NOMO-1 treated with DMSO at 0.1 percent for 48 hours (cell line): ENCODE measurements at regions not wholly inside any gene's neighbourhood (a gene's known extent, or its start where the extent isn't known, plus 50 kb on each side); places are given as distances from the start of the nearest gene placed in this dataset.
A peak's percentile ranks its signal among the peaks of the same experiment; 100 is the strongest.

Experiments
- DNase-seq: peaks from one replicate; lab custom pipeline; 2025; ENCODE audit not compliant: unreplicated experiment; lab: John Stamatoyannopoulos, UW

DNA sequence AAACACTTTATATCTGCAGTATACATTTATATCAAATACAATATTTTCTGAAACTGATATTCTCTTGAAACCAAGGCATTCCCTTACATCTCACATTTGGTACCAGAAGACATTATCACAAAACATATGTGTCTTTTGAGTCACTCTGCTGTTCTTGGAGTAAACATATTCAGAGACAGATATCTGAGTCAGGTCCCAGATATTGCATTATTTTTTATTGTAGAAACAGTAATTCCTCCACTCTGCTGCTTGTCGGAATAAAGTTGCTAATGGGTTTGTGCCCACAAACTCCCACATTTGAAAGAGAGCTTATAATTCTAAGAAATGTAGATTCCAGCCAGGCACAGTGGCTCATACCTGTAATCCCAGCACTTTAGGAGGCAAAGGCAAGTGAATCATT lies 261.1 kb upstream of the DAPK1 start:
- DNase-seq, result no peak

DNA sequence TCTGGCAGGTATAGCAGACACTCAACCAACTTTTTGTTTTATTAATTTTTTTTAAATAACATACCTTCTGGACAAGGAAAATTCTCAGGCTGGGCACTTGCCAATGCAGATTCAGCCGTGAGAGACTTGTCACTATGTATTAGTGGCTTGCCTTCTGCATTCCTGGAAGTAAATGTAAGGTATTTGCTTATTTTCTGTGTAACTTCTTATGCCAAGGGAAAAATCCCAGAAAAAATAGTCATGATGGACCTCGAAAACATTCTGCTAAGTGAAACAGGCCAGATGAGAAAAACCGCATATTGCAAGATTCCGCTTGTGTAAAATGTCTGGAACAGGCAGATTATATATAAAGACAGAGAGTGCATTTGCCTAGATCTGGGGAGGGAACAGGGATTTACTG lies 260.3 kb upstream of the DAPK1 start:
- DNase-seq, result no peak

DNA sequence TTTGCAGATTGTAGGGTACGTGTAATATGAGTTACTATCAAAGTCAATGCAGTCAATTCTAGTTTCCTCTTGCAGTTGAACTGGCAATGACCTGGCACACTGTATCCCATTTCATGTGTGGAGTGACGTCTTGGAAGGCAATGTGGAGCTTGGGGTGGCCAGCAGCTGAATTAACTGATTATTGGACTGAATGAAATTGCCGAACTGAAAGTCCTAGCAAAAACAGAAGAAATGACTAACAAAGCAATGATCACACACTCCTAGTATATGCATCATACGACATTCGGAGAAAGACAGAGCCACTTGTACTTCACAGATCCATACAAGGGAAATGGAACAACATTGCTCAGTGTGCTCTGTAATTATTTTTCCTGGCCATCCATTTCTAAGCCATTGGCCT lies 259.1 kb upstream of the DAPK1 start:
- no peak for DNase-seq

DNA sequence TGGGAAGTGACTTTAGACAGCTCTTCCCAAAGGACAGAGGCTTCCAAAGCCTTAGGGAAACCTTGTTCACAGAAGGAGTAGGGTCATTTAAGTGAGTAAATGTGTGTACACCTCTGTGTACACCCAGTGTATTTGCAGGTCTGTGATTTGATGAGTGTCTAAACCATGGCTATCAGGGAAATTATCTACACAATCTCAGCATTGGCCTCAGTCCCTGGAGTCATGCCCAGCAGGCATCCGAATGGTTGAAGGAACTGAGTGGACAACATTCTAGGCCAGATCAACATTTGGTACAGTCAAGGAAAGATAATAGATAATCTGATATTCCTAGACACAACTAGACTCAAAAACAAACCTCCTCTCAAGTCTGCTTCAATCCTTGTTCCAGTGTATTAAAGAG lies 258.4 kb upstream of the DAPK1 start:
- no peak for DNase-seq

DNA sequence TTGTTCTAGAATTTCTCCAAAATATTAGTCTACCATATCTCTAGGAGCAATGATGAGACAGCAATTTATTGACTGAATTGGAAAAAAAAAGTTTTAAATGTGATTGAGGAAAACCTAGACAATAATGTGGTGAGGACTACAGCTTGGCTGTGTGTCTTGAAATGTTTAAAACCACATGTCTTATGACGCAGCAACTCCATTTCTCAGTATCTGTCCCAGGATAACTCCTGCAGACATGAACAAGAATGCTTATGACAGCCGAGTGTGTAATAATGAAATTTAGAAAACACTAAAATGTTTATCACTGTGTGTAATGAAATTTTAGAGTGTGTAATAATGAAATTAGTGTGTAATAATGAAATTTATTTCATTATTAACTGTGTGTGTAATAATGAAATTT lies 254.1 kb upstream of the DAPK1 start:
- DNase-seq, result no peak

DNA sequence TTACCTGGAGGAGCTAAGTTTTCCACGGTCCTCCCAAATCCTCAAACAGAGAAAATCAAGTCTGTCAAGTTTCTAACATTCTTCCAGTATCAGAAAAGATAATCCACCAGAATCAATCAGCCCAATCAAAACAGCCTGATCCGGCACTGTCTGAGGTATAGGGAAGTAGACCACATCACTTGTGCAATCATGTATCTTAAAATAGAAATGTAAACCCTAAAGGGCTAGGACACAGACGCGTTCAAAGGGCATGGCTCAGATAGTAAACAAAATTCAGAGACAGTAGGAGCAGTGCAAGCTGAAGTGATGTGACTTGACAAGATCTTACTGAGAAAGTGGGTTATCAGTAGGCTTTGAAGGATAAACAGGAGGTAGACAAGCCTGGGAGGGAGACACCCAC lies 252.4 kb upstream of the DAPK1 start:
- DNase-seq, result peak; percentile 39

DNA sequence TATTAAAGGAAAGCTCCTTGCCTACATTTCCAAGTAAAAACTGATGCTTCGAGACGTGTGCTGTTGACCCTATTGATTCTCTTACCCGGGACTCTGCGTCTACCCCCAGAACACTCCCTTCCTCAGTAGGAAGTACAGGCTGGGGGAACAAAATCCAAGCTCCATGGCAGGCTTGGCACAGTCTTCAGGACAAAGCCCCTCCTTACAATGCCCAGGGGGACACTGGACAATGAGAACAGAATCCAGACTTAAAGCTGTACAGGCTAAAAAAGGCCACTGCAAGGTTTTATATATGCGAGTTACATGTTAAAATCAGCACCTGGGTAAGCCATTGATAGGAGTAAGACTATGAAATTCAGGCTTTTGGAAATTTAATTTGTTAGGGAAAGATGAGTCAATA lies 250.6 kb upstream of the DAPK1 start:
- no peak for DNase-seq

DNA sequence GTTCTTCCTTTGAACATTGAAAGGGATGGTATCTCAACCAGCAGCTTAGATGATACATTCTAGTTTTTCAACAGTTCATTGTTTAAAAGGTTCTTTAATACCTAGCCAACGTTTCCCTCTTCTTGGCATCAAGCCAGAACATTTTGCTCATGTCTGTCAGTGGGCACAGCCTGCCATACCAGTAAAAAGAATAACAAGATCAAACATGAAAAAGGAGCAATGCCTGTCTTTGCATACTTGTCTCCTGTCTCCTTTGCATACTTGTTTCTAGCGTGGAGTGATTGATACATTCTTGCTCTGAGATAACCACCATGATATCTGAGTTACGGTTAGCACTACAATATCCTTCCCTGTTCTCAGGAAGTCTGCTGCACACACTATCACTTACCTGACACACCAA lies 248.6 kb upstream of the DAPK1 start:
- DNase-seq, result no peak

DNA sequence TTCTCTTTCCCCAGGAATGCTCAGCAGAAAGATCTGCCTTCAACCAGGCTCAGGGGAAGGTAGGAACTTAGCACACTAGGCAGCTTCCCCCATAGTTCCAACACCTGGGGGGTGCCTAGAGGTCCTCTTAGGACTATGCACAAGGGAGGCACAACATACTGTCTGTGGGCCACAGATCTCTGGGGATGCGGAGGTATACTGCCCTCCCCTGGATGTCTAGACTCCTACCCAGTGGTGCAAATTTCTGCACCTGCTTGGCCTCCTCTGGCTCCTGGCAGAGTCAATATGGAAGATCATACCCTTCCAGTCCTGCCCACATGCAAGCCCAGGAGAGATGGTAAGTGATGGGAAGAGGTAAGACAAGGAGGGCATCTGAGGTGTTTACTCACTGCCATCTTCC lies 247.5 kb upstream of the DAPK1 start:
- no peak for DNase-seq

DNA sequence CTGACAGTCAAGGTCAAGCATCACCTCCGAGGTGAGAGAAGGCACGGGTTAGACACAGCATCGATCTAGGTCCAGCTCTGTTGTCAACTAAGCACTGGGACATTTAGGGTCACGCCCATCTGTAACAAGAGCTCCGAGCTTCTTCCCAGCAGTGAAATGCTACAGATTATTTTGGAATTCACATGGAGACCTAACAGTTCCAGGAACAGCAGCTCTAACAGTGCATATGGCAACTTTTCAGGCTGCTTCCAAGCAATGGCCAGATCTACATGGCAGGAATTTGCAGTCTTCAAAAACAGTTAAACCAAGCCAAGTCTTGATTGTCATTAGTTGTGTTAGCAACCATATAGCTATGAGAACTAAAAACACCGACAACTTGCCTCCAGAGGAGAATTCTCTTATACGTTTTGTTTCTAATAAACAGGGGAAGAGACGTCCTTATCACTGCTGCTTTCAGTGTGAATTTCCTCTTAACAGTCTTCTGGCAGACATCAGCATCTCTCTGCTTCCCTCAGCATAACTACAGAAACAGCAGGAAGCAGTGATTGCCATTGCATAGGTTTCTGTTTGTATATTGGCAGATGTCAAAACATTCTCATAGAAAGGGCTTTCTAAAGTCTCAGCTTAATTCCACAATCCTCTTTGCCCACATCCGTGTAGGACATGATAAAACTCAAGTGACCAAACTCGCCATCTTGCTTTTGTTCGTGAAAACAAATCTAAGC lies 242.1 kb upstream of the DAPK1 start:
- no peak for DNase-seq

DNA sequence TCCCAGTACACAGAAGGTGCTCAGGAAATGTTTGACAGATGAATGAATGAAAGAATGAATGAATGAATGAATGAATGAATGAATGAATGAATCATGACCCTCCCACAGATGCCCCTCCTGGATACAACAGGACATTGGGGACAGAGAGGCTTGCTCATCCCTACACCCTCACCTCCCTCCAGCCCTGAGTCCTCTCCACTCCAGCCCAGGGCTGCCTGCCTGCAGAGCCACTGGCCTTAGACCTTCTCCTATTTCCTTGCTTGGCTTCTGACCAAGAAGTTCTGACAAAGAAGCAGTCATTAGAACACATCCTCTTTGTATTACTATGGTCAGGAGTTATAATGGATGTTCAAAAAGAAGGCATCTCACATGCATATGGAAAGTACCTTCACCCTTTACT lies 240.7 kb upstream of the DAPK1 start:
- no peak for DNase-seq

DNA sequence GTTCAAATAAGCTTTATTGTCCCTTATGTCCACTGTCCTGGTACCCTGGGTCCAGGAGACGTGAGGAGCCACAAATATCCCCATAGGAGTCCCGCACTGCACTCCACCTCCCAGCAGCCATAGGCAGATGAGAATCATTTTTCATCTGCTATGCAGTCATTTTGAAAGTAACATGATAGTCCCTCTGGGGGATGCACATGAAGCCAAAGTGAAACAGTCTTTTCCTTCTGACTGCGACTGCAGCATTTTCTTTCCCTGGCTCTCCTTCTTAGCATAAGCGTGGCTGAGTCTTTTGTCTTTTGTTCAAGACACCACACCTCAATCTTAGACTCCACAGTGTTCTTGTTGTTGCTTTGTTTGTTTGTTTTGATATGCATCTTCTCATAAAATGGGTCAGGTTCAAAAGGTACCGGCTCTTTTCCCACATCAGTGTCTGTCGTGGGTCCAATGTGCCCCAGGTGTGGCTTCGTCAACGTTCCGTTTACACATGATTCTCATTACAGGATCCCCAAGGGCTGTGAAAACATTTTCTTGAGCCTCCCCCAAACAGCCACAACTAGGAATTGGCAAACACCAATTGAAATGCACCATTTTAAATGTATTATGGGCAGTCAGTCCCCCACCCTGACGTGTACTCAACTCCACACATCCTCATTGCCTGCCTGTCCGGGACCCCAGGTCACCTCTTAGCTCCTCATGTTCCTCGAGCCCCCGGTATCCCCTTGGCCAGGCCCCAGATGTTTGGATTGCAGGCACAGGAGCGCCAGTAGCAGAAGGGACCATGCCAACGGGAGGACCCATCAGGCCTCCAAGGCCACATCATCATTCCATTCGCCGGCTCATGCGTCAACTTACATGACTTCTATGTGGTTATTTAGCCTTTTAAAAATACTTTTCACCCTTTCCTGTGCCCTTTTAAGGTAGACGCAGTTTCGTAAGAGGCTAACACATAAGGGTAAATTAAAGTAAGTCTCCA lies 237.8 kb upstream of the DAPK1 start:
- DNase-seq, result no peak

DNA sequence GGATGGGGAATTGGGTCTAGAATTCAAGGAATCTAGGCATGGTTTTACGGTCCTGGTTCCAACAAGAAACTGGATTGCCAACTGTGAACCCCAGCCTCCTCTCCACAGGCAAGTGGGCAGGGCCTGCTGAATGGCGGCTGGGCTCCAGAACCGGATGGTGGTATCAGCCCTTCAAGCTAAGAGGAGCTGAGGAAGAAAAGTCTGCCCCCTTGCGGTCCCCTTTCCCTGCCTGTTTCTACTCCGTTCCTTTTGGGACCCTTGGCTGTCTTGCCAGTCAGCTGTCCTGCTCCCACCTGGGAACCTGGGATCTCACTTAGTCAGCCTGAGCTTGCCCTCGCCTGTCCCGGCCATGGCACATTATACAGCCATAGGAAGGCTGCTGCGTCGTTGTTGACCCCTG lies 234.4 kb upstream of the DAPK1 start:
- no peak for DNase-seq

DNA sequence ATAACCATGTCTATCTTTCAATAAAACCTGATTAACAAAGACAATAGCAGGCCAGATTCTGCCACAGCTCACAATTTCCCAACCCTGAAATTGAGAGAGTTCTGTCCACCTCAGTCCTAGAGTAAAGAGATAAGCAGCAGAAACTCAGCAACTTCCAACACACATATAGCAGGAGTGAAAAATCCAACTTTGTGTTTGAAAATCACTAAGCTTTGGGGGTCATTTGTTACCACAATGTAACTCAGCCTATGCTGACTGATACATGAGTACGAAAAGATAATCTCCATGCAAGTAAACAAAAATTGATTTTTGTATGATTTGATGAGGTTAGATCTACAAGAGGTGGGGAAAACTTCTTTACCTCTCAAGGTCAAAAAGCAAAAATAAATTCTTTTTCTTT lies 231.0 kb upstream of the DAPK1 start:
- no peak for DNase-seq

DNA sequence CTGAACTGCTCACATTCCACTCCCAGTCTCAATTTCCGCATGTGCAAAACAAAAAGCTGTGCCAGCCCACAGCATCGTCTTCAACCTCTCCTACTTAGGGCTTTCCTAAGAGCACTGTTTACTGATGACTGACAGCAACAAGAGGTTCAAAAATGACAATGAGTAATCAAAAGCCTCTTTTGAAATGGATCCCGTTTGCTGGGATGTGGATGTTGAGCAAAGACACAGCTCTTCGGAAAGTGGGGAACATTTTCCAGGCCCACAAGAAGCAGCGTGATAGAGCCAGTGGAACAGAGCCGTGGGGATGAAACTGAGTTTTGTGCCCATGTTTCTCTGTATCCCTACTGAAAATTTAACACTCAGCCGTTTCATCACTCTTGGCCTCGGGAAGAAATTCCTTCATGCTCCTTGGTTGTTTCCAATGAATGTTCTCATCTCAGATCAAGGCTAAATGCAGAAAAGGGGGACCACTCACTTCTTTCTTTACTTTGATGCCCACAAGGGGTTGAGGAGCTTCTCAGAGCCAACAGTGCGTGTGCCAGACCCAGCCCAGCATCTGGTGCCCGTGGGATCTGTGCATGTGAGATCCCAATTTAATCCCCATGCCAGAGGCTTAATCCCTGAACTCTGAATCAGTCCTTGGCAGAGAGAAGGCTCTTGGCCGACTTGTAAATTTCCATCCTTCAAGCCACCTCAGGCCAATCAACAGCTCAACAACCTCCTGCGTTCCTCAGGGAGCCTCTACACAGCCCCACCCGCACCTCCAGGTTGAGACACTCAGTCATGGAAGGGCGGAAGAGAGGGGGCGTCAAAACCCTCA lies 230.2 kb upstream of the DAPK1 start:
- no peak for DNase-seq

DNA sequence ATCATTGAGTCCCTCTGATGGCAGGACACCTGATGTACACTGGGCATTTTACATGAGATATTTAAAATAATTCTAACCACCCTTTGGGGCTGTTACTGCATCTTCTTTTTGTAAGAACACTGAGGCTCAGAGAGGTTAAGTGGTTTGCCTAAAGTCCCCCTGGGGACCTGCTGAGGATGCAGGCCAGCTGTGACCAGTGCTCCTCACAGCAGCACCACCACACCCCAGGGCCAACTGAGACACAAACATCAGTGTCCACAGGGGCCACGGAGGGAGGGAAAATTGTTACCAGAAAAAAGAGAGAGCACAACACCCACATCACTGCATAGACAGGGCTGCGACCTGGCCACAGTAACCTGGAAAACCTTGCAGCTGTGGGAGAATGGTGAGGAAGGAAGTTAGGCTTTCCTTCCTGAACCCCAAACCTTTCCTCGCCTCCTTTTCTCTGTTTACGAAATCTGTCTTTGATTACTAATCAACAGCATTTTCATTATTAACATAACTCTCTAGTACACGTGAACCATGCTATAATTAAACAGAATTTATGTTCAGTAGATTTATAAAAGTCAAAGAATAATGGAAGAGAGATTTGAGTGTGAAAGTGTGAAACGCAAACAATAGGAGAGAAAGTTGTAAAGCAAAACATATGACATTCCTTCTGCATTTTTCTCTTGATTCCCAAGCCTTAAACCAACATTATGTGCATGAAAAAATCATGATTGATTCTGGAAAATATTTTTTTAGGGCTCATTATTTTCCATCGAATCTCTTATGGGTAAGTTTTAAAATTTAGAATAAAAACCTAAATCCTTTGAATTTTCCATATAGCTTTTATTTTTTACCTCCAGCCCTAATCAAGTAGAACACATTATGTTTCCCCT lies 228.1 kb upstream of the DAPK1 start:
- no peak for DNase-seq

DNA sequence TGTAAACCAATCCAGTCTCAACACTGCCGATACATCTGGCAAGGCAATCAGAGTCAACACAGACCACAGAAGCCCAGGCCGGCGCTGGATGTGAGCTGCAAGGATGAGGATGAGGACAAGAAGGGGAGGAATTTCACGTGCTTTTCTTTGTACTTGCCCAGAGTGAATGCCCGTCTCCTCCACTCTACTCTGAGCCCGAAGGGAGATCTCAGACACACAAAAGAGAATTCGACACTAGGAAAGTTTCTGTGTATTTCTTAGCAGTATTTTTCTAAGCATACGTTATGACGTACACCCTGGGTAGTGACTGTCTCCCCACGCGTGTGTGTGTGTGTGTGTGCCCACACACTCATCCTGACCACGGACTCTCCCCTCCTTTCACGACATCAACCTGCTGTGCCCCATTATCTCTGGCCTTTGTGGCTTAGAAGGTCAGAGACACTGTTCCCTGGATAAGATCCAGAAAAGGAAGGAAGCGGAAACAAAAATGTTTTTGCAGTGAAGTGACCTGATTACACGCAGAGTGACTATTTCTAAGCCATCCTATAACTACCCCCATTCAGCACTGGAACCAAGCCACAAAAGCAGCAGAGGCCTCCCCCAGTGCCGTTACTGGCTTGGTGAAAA lies 227.3 kb upstream of the DAPK1 start:
- no peak for DNase-seq

DNA sequence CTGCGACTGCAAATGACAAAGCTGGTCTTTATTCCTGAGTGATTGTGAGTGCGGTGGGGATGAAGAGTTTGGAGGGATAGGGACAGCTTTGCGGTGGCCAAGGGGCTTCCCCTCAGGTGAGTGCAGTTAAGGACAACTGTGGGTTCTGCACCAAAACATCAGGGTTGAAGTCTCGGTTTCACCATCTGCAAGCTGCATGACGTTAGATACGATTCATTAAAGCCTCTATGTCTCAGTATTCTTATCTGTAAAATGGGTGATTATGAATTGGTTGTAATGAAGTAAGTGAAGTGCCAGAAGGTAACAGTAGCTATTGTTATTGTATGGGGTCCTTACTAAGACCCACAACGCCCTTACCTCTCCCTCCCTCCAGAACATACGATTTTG lies 226.8 kb upstream of the DAPK1 start:
- no peak for DNase-seq

DNA sequence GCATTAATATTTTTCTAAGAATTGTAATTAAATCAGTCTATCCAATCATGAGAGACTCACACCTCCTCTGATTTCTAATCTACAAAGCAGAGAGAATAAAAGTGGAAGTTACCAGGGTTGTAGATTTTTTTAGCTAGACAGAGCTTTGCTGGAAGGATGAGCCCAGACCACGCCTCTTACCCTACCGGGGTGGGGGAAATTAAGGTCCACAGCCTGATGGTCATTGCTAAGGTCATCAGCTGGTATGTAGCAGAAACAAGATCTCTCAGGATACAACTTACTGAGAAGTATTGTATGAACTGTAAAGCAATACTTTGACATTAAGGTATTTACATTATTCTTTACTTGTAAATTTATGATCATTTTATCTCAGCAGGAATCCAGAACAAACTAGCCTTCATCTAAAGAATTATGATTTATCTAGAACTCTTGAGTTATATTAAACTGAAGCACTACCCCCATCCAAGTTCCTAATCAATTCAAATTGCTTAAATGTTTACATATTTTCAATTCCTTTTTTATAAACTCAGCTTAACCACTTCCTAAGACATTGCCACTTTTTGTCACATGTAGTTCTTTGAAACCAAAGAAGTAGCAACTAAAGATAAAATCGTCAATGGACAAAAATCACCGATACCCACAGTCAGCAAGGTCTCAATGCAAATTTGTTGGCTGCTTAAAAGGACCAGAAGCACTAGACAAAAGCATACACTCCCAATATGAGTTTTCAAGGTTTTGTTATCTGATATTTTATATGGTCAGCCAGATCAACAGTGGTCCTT lies 225.8 kb upstream of the DAPK1 start:
- no peak for DNase-seq
